ENCODE measurements at regions not wholly inside any gene's neighbourhood (a gene's known extent, or its start where the extent isn't known, plus 50 kb on each side); places are given as distances from the start of the nearest gene placed in this dataset.

GRCh38 chr11:87616511-87616910 lies 558.7 kb downstream of the RAB38 start:
- FAIRE-seq (no peak), DNase-seq (no peak)
- intact Hi-C loops (cut with DNase I) = no loop called here
- Histone ChIP-seq H3K4me3 (ENCODE audit: low read length in 3 of 3) (no peak overlapping the region), H3K9ac (ENCODE audit: low read length in 3 of 3) (no peak overlapping the region), H3K27me3 (ENCODE audit: control insufficient read depth, insufficient read depth, low read length) (no peaks in the 10 kb centered on the region), H3K27ac (ENCODE audit: low read depth in 2 of 2, low read length in 2 of 2) (no peak overlapping the region), H3K36me3 (ENCODE audit: control insufficient read depth in 2 of 3, insufficient read depth in 3 of 3, low read length in 3 of 3) (no peaks in the 10 kb centered on the region), H3K4me1 (ENCODE audit: control insufficient read depth in 2 of 3, insufficient read depth in 2 of 3, low read depth in 1 of 3, low read length in 3 of 3) (no peaks in the 10 kb centered on the region), H3K9me3 (ENCODE audit: control insufficient read depth in 2 of 3, insufficient read depth in 1 of 3, low read length in 3 of 3) (no peaks in the 10 kb centered on the region)
- TF ChIP-seq, protein P1, sequence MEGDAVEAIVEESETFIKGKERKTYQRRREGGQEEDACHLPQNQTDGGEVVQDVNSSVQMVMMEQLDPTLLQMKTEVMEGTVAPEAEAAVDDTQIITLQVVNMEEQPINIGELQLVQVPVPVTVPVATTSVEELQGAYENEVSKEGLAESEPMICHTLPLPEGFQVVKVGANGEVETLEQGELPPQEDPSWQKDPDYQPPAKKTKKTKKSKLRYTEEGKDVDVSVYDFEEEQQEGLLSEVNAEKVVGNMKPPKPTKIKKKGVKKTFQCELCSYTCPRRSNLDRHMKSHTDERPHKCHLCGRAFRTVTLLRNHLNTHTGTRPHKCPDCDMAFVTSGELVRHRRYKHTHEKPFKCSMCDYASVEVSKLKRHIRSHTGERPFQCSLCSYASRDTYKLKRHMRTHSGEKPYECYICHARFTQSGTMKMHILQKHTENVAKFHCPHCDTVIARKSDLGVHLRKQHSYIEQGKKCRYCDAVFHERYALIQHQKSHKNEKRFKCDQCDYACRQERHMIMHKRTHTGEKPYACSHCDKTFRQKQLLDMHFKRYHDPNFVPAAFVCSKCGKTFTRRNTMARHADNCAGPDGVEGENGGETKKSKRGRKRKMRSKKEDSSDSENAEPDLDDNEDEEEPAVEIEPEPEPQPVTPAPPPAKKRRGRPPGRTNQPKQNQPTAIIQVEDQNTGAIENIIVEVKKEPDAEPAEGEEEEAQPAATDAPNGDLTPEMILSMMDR (IDR thresholded peaks at IDR 0.05; ENCODE audit: borderline replicate concordance, extremely low read depth, insufficient read depth) = no peak

DNA sequence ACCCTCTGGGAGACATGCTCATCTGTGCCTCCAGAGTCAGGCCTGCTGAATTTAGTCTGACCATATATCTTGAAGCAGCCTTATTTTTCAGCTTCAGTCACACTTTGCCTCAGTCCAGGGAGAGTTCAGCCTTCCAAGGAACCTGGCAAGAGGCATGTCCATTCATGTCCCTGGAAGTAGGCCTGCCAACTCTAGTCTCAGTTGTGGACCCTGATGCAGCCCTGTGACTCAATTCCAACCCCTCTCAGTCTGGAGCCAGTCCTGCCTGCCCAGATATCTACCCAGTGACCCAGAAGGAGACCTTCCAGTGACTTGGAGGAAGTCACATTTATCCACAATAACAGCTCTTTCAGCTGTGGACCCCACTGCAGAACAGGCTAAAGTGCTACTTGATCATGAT lies 566.6 kb downstream of the TMEM135 start:
- H3K9ac ChIP-seq (ENCODE audit: low read length in 3 of 3) = no peak overlapping the region
- no peaks in the 10 kb centered on the region for H3K9me3 ChIP-seq (ENCODE audit: control insufficient read depth in 2 of 3, insufficient read depth in 1 of 3, low read length in 3 of 3)
- DNase-seq (no peak), FAIRE-seq (no peak)
- no peak overlapping the region for H3K27ac ChIP-seq (ENCODE audit: low read depth in 2 of 2, low read length in 2 of 2)
- no peaks in the 10 kb centered on the region for H3K27me3 ChIP-seq (ENCODE audit: control insufficient read depth, insufficient read depth, low read length)
- intact Hi-C loops (cut with DNase I) = no loop called here
- H3K36me3 ChIP-seq (ENCODE audit: control insufficient read depth in 2 of 3, insufficient read depth in 3 of 3, low read length in 3 of 3) = no peaks in the 10 kb centered on the region
- no peak overlapping the region for H3K4me3 ChIP-seq (ENCODE audit: low read length in 3 of 3)
- TF ChIP-seq, protein P1 (IDR thresholded peaks at IDR 0.05; ENCODE audit: borderline replicate concordance, extremely low read depth, insufficient read depth) = no peak
- H3K4me1 ChIP-seq (ENCODE audit: control insufficient read depth in 2 of 3, insufficient read depth in 2 of 3, low read depth in 1 of 3, low read length in 3 of 3) = no peaks in the 10 kb centered on the region

- H3K27ac ChIP-seq (ENCODE audit: low read depth in 2 of 2, low read length in 2 of 2) = no peak overlapping the region
- H3K36me3 ChIP-seq (ENCODE audit: control insufficient read depth in 2 of 3, insufficient read depth in 3 of 3, low read length in 3 of 3) = no peaks in the 10 kb centered on the region
- intact Hi-C loops (cut with DNase I) = no loop called here
- H3K4me1 ChIP-seq (ENCODE audit: control insufficient read depth in 2 of 3, insufficient read depth in 2 of 3, low read depth in 1 of 3, low read length in 3 of 3) = no peaks in the 10 kb centered on the region
- no peak for FAIRE-seq
- TF ChIP-seq, protein P1 (IDR thresholded peaks at IDR 0.05; ENCODE audit: borderline replicate concordance, extremely low read depth, insufficient read depth) = no peak
- DNase-seq = no peak
- H3K9me3 ChIP-seq (ENCODE audit: control insufficient read depth in 2 of 3, insufficient read depth in 1 of 3, low read length in 3 of 3) = no peaks in the 10 kb centered on the region
- H3K9ac ChIP-seq (ENCODE audit: low read length in 3 of 3) = no peak overlapping the region
- H3K27me3 ChIP-seq (ENCODE audit: control insufficient read depth, insufficient read depth, low read length) = no peaks in the 10 kb centered on the region
- no peak overlapping the region for H3K4me3 ChIP-seq (ENCODE audit: low read length in 3 of 3)
Observed at GRCh38 chr11:87603887-87604286, 566.2 kb downstream of the TMEM135 start.

DNA sequence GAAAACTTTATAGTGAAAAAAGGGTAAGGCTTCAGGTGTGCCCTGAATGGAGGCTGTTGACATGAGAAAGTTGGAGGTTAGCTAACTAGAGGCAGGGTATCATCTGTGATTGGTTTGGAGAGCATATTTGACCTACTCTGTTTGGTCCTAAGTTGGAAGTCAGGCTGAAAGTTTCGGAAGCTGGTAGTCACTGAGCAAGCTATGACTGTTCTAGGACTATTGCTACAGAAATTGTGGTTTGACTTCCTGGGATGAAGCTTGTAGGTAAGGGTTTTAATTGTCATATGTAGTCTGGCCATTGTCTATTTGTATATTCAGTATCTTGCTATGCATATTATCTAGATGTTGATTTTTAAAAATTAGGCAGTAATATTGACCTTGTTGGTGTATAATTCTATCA lies 565.0 kb downstream of the TMEM135 start:
- intact Hi-C loops (cut with DNase I) = no loop called here
- FAIRE-seq (no peak), DNase-seq (no peak)
- no peak overlapping the region for H3K9ac ChIP-seq (ENCODE audit: low read length in 3 of 3)
- H3K27me3 ChIP-seq (ENCODE audit: control insufficient read depth, insufficient read depth, low read length) = no peaks in the 10 kb centered on the region
- H3K4me3 ChIP-seq (ENCODE audit: low read length in 3 of 3) = no peak overlapping the region
- H3K36me3 ChIP-seq (ENCODE audit: control insufficient read depth in 2 of 3, insufficient read depth in 3 of 3, low read length in 3 of 3) = no peaks in the 10 kb centered on the region
- no peak overlapping the region for H3K27ac ChIP-seq (ENCODE audit: low read depth in 2 of 2, low read length in 2 of 2)
- TF ChIP-seq, protein P1 (IDR thresholded peaks at IDR 0.05; ENCODE audit: borderline replicate concordance, extremely low read depth, insufficient read depth) = no peak
- H3K4me1 ChIP-seq (ENCODE audit: control insufficient read depth in 2 of 3, insufficient read depth in 2 of 3, low read depth in 1 of 3, low read length in 3 of 3) = no peaks in the 10 kb centered on the region
- H3K9me3 ChIP-seq (ENCODE audit: control insufficient read depth in 2 of 3, insufficient read depth in 1 of 3, low read length in 3 of 3) = no peaks in the 10 kb centered on the region
